ENCODE measurements at regions not wholly inside any gene's neighbourhood (a gene's known extent, or its start where the extent isn't known, plus 50 kb on each side); places are given as distances from the start of the nearest gene placed in this dataset.

- TF ChIP-seq CTCF (tag by site-specific recombination; IDR thresholded peaks at IDR 0.05) (no peak), TCF7L2 (IDR thresholded peaks at IDR 0.05; ENCODE audit: borderline replicate concordance, low read depth, low read length) (no peak), SCRT2 (tag by site-specific recombination; IDR thresholded peaks at IDR 0.05) (no peak), ZNF785 (tag by site-specific recombination; IDR thresholded peaks at IDR 0.05) (no peak)
These were observed 164.9 kb downstream of the FNDC1 start for GRCh38 chr6:159334068-159334467.

All from HEK293 (cell line).